ENCODE measurements at regions not wholly inside any gene's neighbourhood (a gene's known extent, or its start where the extent isn't known, plus 50 kb on each side); places are given as distances from the start of the nearest gene placed in this dataset.

GRCh38 chr7:79547132-79547531 lies 93.7 kb upstream of the MAGI2 start:
- Histone ChIP-seq H3K9me3 (no peaks in the 10 kb centered on the region), H3K4me1 (ENCODE audit: control insufficient read depth in 1 of 2, low read depth in 2 of 2) (no peaks in the 10 kb centered on the region), H3K36me3 (no peaks in the 10 kb centered on the region), H3K27ac (no peak overlapping the region), H3K4me3 (no peak overlapping the region), H3K27me3 (replicated peaks; ENCODE audit: insufficient read depth) (no peaks in the 10 kb centered on the region)
- DNase-seq (ENCODE audit: low spot score) (no peak), ATAC-seq (ENCODE audit: insufficient number of reproducible peaks, low FRiP score, low read depth) (no peak)
- TF ChIP-seq CTCF (IDR thresholded peaks at IDR 0.05) = no peak

GRCh38 chr7:79540592-79540991 lies 87.1 kb upstream of the MAGI2 start:
- Histone ChIP-seq H3K27me3 (replicated peaks; ENCODE audit: insufficient read depth) (no peaks in the 10 kb centered on the region), H3K4me3 (no peak overlapping the region), H3K36me3 (no peaks in the 10 kb centered on the region), H3K9me3 (no peaks in the 10 kb centered on the region), H3K4me1 (ENCODE audit: control insufficient read depth in 1 of 2, low read depth in 2 of 2) (no peaks in the 10 kb centered on the region), H3K27ac (no peak overlapping the region)
- ATAC-seq (ENCODE audit: insufficient number of reproducible peaks, low FRiP score, low read depth) (no peak), DNase-seq (ENCODE audit: low spot score) (no peak)
- TF ChIP-seq CTCF (IDR thresholded peaks at IDR 0.05) = no peak

- DNase-seq (ENCODE audit: low spot score) = no peak
- H3K4me1 ChIP-seq (ENCODE audit: control insufficient read depth in 1 of 2, low read depth in 2 of 2) = no peaks in the 10 kb centered on the region
- no peak overlapping the region for H3K27ac ChIP-seq
- H3K36me3 ChIP-seq = no peaks in the 10 kb centered on the region
- H3K9me3 ChIP-seq = no peaks in the 10 kb centered on the region
- no peak overlapping the region for H3K4me3 ChIP-seq
- no peak for ATAC-seq (ENCODE audit: insufficient number of reproducible peaks, low FRiP score, low read depth)
- no peaks in the 10 kb centered on the region for H3K27me3 ChIP-seq (replicated peaks; ENCODE audit: insufficient read depth)
- no peak for TF ChIP-seq CTCF (IDR thresholded peaks at IDR 0.05)
Observed at GRCh38 chr7:79534128-79534527, 80.7 kb upstream of the MAGI2 start.

DNA sequence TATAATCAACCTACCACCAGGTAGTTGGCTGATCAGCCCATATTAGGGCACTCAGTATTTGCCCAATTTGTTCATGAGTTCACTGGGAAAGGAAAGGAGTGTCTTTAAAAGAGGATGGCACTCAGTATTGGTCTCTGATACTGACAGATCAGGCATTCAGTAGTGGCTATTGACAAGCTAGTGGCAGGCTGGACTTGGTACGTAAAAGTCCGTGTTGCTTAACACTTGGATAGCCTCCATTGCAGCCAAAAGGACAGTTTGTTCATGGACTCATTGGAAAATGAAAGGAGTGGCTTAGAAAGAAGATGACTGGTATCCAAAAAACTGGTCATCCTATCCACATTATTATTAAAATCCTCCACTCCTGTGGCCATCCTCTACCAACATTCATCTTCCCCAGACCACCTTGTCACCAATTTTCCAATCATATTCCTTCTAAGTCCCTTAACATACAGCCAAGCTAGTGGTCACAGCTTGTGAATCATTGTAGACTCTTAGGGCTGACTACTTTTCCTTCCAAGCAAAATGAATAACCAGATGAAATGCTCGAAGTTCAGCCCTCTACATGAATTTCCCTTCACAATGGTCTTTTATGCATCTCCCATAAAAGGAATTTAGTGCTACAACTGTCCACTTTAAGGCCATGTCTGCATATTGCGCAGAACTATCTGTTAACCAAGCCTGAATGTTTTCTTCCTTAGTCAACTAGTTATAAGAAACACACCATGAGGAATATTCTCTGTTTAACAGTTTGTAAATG lies 78.6 kb upstream of the MAGI2 start:
- H3K4me3 ChIP-seq = no peak overlapping the region
- H3K27me3 ChIP-seq (replicated peaks; ENCODE audit: insufficient read depth) = no peaks in the 10 kb centered on the region
- H3K9me3 ChIP-seq = no peaks in the 10 kb centered on the region
- TF ChIP-seq CTCF (IDR thresholded peaks at IDR 0.05) = no peak
- ATAC-seq (ENCODE audit: insufficient number of reproducible peaks, low FRiP score, low read depth) (no peak), DNase-seq (ENCODE audit: low spot score) (no peak)
- H3K4me1 ChIP-seq (ENCODE audit: control insufficient read depth in 1 of 2, low read depth in 2 of 2) = no peaks in the 10 kb centered on the region
- H3K36me3 ChIP-seq = no peaks in the 10 kb centered on the region
- no peak overlapping the region for H3K27ac ChIP-seq

GRCh38 chr7:79531116-79531515 lies 77.6 kb upstream of the MAGI2 start:
- Histone ChIP-seq H3K27me3 (replicated peaks; ENCODE audit: insufficient read depth) (no peaks in the 10 kb centered on the region), H3K27ac (no peak overlapping the region), H3K4me3 (no peak overlapping the region), H3K4me1 (ENCODE audit: control insufficient read depth in 1 of 2, low read depth in 2 of 2) (no peaks in the 10 kb centered on the region), H3K9me3 (no peaks in the 10 kb centered on the region), H3K36me3 (no peaks in the 10 kb centered on the region)
- TF ChIP-seq CTCF (IDR thresholded peaks at IDR 0.05) = no peak
- ATAC-seq (ENCODE audit: insufficient number of reproducible peaks, low FRiP score, low read depth) = no peak
- no peak for DNase-seq (ENCODE audit: low spot score)

Data from thoracic aorta (tissue), 2 donors.